ENCODE measurements at regions not wholly inside any gene's neighbourhood (a gene's known extent, or its start where the extent isn't known, plus 50 kb on each side); places are given as distances from the start of the nearest gene placed in this dataset.

GRCh38 chr11:115961159-115962003 lies 457.2 kb upstream of the CADM1 start:
- H3K4me2 ChIP-seq (ENCODE audit: extremely low read depth, insufficient read depth, low read length): no peak overlapping the region
- H4K20me1 ChIP-seq (ENCODE audit: control insufficient read depth, extremely low read depth, insufficient read depth, low read length): no peaks in the 10 kb centered on the region
- no peak overlapping the region for H2AFZ ChIP-seq (ENCODE audit: low read length)
- no peaks in the 10 kb centered on the region for H3K27me3 ChIP-seq (ENCODE audit: control insufficient read depth, insufficient read depth, low read length)
- H3K9ac ChIP-seq (ENCODE audit: insufficient read depth, low read length): no peak overlapping the region
- H3K27ac ChIP-seq (ENCODE audit: insufficient read depth, low read length): no peak overlapping the region
- no peak overlapping the region for H3K4me3 ChIP-seq (replicated peaks in 1 of 4; ENCODE audit: control extremely low read depth in 1 of 4, insufficient read depth in 1 of 4, low read depth in 3 of 4, low read length in 4 of 4)
- H3K4me1 ChIP-seq (ENCODE audit: control insufficient read depth, extremely low read depth, insufficient read depth, low read length): no peaks in the 10 kb centered on the region
- TF ChIP-seq EZH2 (IDR thresholded peaks at IDR 0.05; ENCODE audit: low read length, missing control alignments): no peak
- no peak for TF ChIP-seq CTCF (conservative IDR thresholded peaks at IDR 0.05 in 1 of 2, IDR thresholded peaks at IDR 0.05 in 1 of 2; ENCODE audit: low read depth in 1 of 2, low read length in 2 of 2)
- no peaks in the 10 kb centered on the region for H3K36me3 ChIP-seq (ENCODE audit: control insufficient read depth, insufficient read depth, low read length)
- no peaks in the 10 kb centered on the region for H3K9me3 ChIP-seq (ENCODE audit: control insufficient read depth, insufficient read depth, low read depth, low read length)
- DNase-seq (ENCODE audit: low read depth in 2 of 2): peak in 1 of 2 donors; percentile 27
- no peaks in the 10 kb centered on the region for H3K79me2 ChIP-seq (ENCODE audit: control insufficient read depth, insufficient read depth, low read length)

- no peak overlapping the region for H3K27ac ChIP-seq (ENCODE audit: insufficient read depth, low read length)
- no peaks in the 10 kb centered on the region for H3K4me1 ChIP-seq (ENCODE audit: control insufficient read depth, extremely low read depth, insufficient read depth, low read length)
- H3K27me3 ChIP-seq (ENCODE audit: control insufficient read depth, insufficient read depth, low read length): no peaks in the 10 kb centered on the region
- TF ChIP-seq EZH2 (IDR thresholded peaks at IDR 0.05; ENCODE audit: low read length, missing control alignments): no peak
- no peak for TF ChIP-seq CTCF (conservative IDR thresholded peaks at IDR 0.05 in 1 of 2, IDR thresholded peaks at IDR 0.05 in 1 of 2; ENCODE audit: low read depth in 1 of 2, low read length in 2 of 2)
- H3K4me3 ChIP-seq (replicated peaks in 1 of 4; ENCODE audit: control extremely low read depth in 1 of 4, insufficient read depth in 1 of 4, low read depth in 3 of 4, low read length in 4 of 4): no peak overlapping the region
- H2AFZ ChIP-seq (ENCODE audit: low read length): no peak overlapping the region
- no peaks in the 10 kb centered on the region for H4K20me1 ChIP-seq (ENCODE audit: control insufficient read depth, extremely low read depth, insufficient read depth, low read length)
- no peaks in the 10 kb centered on the region for H3K9me3 ChIP-seq (ENCODE audit: control insufficient read depth, insufficient read depth, low read depth, low read length)
- H3K79me2 ChIP-seq (ENCODE audit: control insufficient read depth, insufficient read depth, low read length): no peaks in the 10 kb centered on the region
- DNase-seq (ENCODE audit: low read depth in 2 of 2): peak in 1 of 2 donors; percentile 16
- no peak overlapping the region for H3K4me2 ChIP-seq (ENCODE audit: extremely low read depth, insufficient read depth, low read length)
- H3K9ac ChIP-seq (ENCODE audit: insufficient read depth, low read length): no peak overlapping the region
- no peaks in the 10 kb centered on the region for H3K36me3 ChIP-seq (ENCODE audit: control insufficient read depth, insufficient read depth, low read length)
Observed at GRCh38 chr11:115959081-115959486, 454.9 kb upstream of the CADM1 start.

- Histone ChIP-seq H3K9ac (ENCODE audit: insufficient read depth, low read length) (no peak overlapping the region), H3K27me3 (ENCODE audit: control insufficient read depth, insufficient read depth, low read length) (no peaks in the 10 kb centered on the region), H2AFZ (ENCODE audit: low read length) (no peak overlapping the region), H3K9me3 (ENCODE audit: control insufficient read depth, insufficient read depth, low read depth, low read length) (no peaks in the 10 kb centered on the region), H3K79me2 (ENCODE audit: control insufficient read depth, insufficient read depth, low read length) (no peaks in the 10 kb centered on the region), H3K27ac (ENCODE audit: insufficient read depth, low read length) (no peak overlapping the region), H3K4me2 (ENCODE audit: extremely low read depth, insufficient read depth, low read length) (no peak overlapping the region), H3K4me1 (ENCODE audit: control insufficient read depth, extremely low read depth, insufficient read depth, low read length) (no peaks in the 10 kb centered on the region), H3K4me3 (replicated peaks in 1 of 4; ENCODE audit: control extremely low read depth in 1 of 4, insufficient read depth in 1 of 4, low read depth in 3 of 4, low read length in 4 of 4) (no peak overlapping the region), H4K20me1 (ENCODE audit: control insufficient read depth, extremely low read depth, insufficient read depth, low read length) (no peaks in the 10 kb centered on the region), H3K36me3 (ENCODE audit: control insufficient read depth, insufficient read depth, low read length) (no peaks in the 10 kb centered on the region)
- TF ChIP-seq CTCF (conservative IDR thresholded peaks at IDR 0.05 in 1 of 2, IDR thresholded peaks at IDR 0.05 in 1 of 2; ENCODE audit: low read depth in 1 of 2, low read length in 2 of 2) (no peak), EZH2 (IDR thresholded peaks at IDR 0.05; ENCODE audit: low read length, missing control alignments) (no peak)
- DNase-seq (ENCODE audit: low read depth in 2 of 2): no peak
Observed at GRCh38 chr11:115958089-115959000, 454.1 kb upstream of the CADM1 start.
